Calu3 (cell line): ENCODE measurements at regions not wholly inside any gene's neighbourhood (a gene's known extent, or its start where the extent isn't known, plus 50 kb on each side); places are given as distances from the start of the nearest gene placed in this dataset.

ENCODE experiments used
- BruUV-seq: library from RNA; stranded (reverse); fragments of 400-500 nt; replicated peaks from 2 replicates; lab custom pipeline; 2021; lab: Mats Ljungman, UMichigan
- CTCF ChIA-PET: fragments of 300-600 bp; sonication (Branson Sonifier 250); formaldehyde crosslinking; loops from one replicate; lab custom pipeline; 2022; ENCODE audit warnings: antibody characterized with exemption; lab: Charles Lee
- DNase-seq: peaks from one replicate; pipeline ENCODE4 v3.0.0; 2022
- H3K27ac Mint-ChIP-seq: one replicate; pipeline ENCODE4 v1.8.0; 2022; ENCODE audit warnings: mixed read lengths; ENCODE audit not compliant: unreplicated experiment
- H3K27me3 Mint-ChIP-seq: one replicate; pipeline ENCODE4 v1.8.0; 2022; ENCODE audit warnings: mixed read lengths; ENCODE audit not compliant: unreplicated experiment
- H3K36me3 Mint-ChIP-seq: one replicate; pipeline ENCODE4 v1.8.0; 2022; ENCODE audit warnings: mild to moderate bottlenecking, moderate library complexity, mixed read lengths; ENCODE audit not compliant: insufficient read depth, unreplicated experiment
- H3K4me1 Mint-ChIP-seq: one replicate; pipeline ENCODE4 v1.8.0; 2022; ENCODE audit warnings: mild to moderate bottlenecking, low read depth, mixed read lengths; ENCODE audit not compliant: unreplicated experiment
- H3K4me3 Mint-ChIP-seq: one replicate; pipeline ENCODE4 v1.8.0; 2022; ENCODE audit warnings: mild to moderate bottlenecking, low read depth, moderate library complexity, mixed read lengths; ENCODE audit not compliant: unreplicated experiment
- H3K9me3 Mint-ChIP-seq: one replicate; pipeline ENCODE4 v1.8.0; 2022; ENCODE audit warnings: low read depth, mixed read lengths; ENCODE audit not compliant: unreplicated experiment
- CTCF ChIP-seq: fragments of 200-600 bp; IDR thresholded peaks from one replicate; pipeline ENCODE4 v1.8.0; 2022; ENCODE audit warnings: antibody characterized with exemption; ENCODE audit not compliant: unreplicated experiment
- intact Hi-C: fragments of 100-400 bp; cut with micrococcal nuclease; formaldehyde crosslinking; loops from one replicate; pipeline ENCODE4 v1.10.0; 2022; ENCODE audit not compliant: unreplicated experiment

GRCh38 chr10:28849821-28850220, 172.5 kb downstream of the BAMBI start:
- CTCF ChIA-PET, result no interaction called here
- H3K27ac Mint-ChIP-seq, result no peak overlapping the region
- no peak for DNase-seq
- no TSS peak for BruUV-seq
- H3K36me3 Mint-ChIP-seq, result no peaks in the 10 kb centered on the region
- intact Hi-C loops, result no loop called here
- H3K27me3 Mint-ChIP-seq, result no peaks in the 10 kb centered on the region
- H3K4me3 Mint-ChIP-seq, result no peak overlapping the region
- peaks cover 12% of the 10 kb centered on the region for H3K4me1 Mint-ChIP-seq
- TF ChIP-seq CTCF, result no peak
- peaks cover 5% of the 10 kb centered on the region for H3K9me3 Mint-ChIP-seq

GRCh38 chr10:28850784-28851183, 173.5 kb downstream of the BAMBI start:
- no peaks in the 10 kb centered on the region for H3K36me3 Mint-ChIP-seq
- no peak for DNase-seq
- intact Hi-C loops, result no loop called here
- BruUV-seq, result no TSS peak
- CTCF ChIA-PET, result no interaction called here
- TF ChIP-seq CTCF, result no peak
- no peak overlapping the region for H3K4me3 Mint-ChIP-seq
- H3K27me3 Mint-ChIP-seq, result no peaks in the 10 kb centered on the region
- H3K4me1 Mint-ChIP-seq, result peaks cover 12% of the 10 kb centered on the region
- no peak overlapping the region for H3K27ac Mint-ChIP-seq
- peaks cover 5% of the 10 kb centered on the region for H3K9me3 Mint-ChIP-seq

- intact Hi-C loops, result no loop called here
- Mint-ChIP-seq H3K4me1 (peaks cover 12% of the 10 kb centered on the region), H3K27ac (no peak overlapping the region), H3K9me3 (peaks cover 9% of the 10 kb centered on the region), H3K4me3 (no peak overlapping the region), H3K36me3 (no peaks in the 10 kb centered on the region), H3K27me3 (no peaks in the 10 kb centered on the region)
- no TSS peak for BruUV-seq
- CTCF ChIA-PET, result interaction anchor here (0.6 to 1.3 kb wide), 2 partner anchors 33 to 168 kb away, joined by 3 to 4 read pairs; no protein-coding TSS in a partner anchor
- DNase-seq, result peak; percentile 30
- TF ChIP-seq CTCF, result no peak
These were observed 175.9 kb downstream of the BAMBI start for GRCh38 chr10:28853195-28853594.

DNA sequence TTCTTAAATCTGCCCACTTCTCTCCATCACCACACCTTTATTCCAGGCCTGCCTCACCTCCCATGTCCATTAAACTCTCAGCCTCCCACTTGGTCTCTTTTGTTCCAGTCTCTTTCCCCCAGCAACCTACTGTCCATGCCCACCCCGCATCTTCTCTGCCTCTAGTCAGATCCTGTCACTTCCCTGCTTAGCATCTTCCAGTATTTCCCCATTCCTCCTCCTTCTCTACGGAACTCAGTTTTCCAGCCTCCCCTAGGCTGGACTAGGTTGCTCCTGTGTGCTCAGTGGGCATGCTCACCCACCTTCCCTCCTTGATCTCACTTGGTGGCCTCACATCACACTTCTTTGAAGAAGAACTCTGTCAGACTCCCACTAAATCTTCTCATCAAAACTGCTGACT, 179.8 kb downstream of the BAMBI start:
- no peak for DNase-seq
- H3K27ac Mint-ChIP-seq, result no peak overlapping the region
- BruUV-seq, result no TSS peak
- intact Hi-C loops, result no loop called here
- H3K27me3 Mint-ChIP-seq, result no peaks in the 10 kb centered on the region
- no peak overlapping the region for H3K4me3 Mint-ChIP-seq
- CTCF ChIA-PET, result no interaction called here
- peaks cover 12% of the 10 kb centered on the region for H3K4me1 Mint-ChIP-seq
- no peak for TF ChIP-seq CTCF
- H3K9me3 Mint-ChIP-seq, result peaks cover 5% of the 10 kb centered on the region
- no peaks in the 10 kb centered on the region for H3K36me3 Mint-ChIP-seq
